ENCODE measurements at regions not wholly inside any gene's neighbourhood (a gene's known extent, or its start where the extent isn't known, plus 50 kb on each side); places are given as distances from the start of the nearest gene placed in this dataset.

GRCh38 chrX:40260146-40260747 lies 162.5 kb upstream of the BCOR start:
- no peaks in the 10 kb centered on the region for H3K9me3 ChIP-seq (ENCODE audit: low read length)
- no peaks in the 10 kb centered on the region for H3K79me2 ChIP-seq (replicated peaks; ENCODE audit: insufficient read depth, low read length)
- no peaks in the 10 kb centered on the region for H3K27me3 ChIP-seq (ENCODE audit: insufficient read depth, low read depth, low read length)
- H3K9me2 ChIP-seq (ENCODE audit: insufficient read depth, low read length), result no peaks in the 10 kb centered on the region
- no peak overlapping the region for H3K27ac ChIP-seq (ENCODE audit: low read length)
- no peak overlapping the region for H3K4me3 ChIP-seq (ENCODE audit: low read length)
- H2AFZ ChIP-seq (ENCODE audit: low read depth, low read length), result no peak overlapping the region
- no peak overlapping the region for H3K9ac ChIP-seq (ENCODE audit: low read length)
- no peaks in the 10 kb centered on the region for H3F3A ChIP-seq (ENCODE audit: insufficient read depth, low read length, poor library complexity, severe bottlenecking)
- H3K36me3 ChIP-seq (ENCODE audit: insufficient read depth, low read length), result no peaks in the 10 kb centered on the region
- H3K4me2 ChIP-seq (ENCODE audit: low read length), result no peak overlapping the region
- H4K20me1 ChIP-seq (ENCODE audit: insufficient read depth), result no peaks in the 10 kb centered on the region
- TF ChIP-seq EZH2 (IDR thresholded peaks at IDR 0.05; ENCODE audit: borderline replicate concordance, insufficient read depth, low read length, poor library complexity, severe bottlenecking), result no peak

DNA sequence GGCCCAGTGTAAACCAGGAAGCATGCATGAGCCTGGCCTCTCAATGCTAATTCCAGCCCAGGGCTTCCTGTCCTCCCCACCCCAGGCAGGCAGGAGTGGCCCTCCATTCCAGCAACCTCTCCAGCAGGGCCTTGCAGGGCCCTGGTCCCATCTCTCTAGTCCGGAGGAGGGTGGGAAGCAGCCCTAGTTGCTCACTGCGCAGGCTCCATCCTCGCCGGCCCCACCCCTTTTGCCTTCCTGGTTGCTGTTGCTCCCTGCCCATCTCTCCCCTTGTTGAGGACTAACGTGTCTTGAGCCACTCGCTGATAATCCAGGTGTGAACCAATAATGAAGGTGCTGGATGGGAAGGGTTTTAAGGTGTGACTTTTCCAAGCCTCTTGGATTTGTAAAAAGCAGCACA lies 161.2 kb upstream of the BCOR start:
- H4K20me1 ChIP-seq (ENCODE audit: insufficient read depth), result no peaks in the 10 kb centered on the region
- H3K27me3 ChIP-seq (ENCODE audit: insufficient read depth, low read depth, low read length), result no peaks in the 10 kb centered on the region
- H3K4me2 ChIP-seq (ENCODE audit: low read length), result no peak overlapping the region
- no peaks in the 10 kb centered on the region for H3K9me2 ChIP-seq (ENCODE audit: insufficient read depth, low read length)
- no peak overlapping the region for H3K27ac ChIP-seq (ENCODE audit: low read length)
- no peaks in the 10 kb centered on the region for H3K36me3 ChIP-seq (ENCODE audit: insufficient read depth, low read length)
- H3K79me2 ChIP-seq (replicated peaks; ENCODE audit: insufficient read depth, low read length), result no peaks in the 10 kb centered on the region
- no peaks in the 10 kb centered on the region for H3F3A ChIP-seq (ENCODE audit: insufficient read depth, low read length, poor library complexity, severe bottlenecking)
- no peak overlapping the region for H2AFZ ChIP-seq (ENCODE audit: low read depth, low read length)
- no peak for TF ChIP-seq SMC3 (conservative IDR thresholded peaks at IDR 0.05; ENCODE audit: poor library complexity)
- no peak for TF ChIP-seq MXI1 (conservative IDR thresholded peaks at IDR 0.05; ENCODE audit: poor library complexity, severe bottlenecking)
- TF ChIP-seq, protein P1, sequence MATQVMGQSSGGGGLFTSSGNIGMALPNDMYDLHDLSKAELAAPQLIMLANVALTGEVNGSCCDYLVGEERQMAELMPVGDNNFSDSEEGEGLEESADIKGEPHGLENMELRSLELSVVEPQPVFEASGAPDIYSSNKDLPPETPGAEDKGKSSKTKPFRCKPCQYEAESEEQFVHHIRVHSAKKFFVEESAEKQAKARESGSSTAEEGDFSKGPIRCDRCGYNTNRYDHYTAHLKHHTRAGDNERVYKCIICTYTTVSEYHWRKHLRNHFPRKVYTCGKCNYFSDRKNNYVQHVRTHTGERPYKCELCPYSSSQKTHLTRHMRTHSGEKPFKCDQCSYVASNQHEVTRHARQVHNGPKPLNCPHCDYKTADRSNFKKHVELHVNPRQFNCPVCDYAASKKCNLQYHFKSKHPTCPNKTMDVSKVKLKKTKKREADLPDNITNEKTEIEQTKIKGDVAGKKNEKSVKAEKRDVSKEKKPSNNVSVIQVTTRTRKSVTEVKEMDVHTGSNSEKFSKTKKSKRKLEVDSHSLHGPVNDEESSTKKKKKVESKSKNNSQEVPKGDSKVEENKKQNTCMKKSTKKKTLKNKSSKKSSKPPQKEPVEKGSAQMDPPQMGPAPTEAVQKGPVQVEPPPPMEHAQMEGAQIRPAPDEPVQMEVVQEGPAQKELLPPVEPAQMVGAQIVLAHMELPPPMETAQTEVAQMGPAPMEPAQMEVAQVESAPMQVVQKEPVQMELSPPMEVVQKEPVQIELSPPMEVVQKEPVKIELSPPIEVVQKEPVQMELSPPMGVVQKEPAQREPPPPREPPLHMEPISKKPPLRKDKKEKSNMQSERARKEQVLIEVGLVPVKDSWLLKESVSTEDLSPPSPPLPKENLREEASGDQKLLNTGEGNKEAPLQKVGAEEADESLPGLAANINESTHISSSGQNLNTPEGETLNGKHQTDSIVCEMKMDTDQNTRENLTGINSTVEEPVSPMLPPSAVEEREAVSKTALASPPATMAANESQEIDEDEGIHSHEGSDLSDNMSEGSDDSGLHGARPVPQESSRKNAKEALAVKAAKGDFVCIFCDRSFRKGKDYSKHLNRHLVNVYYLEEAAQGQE (IDR thresholded peaks at IDR 0.05; ENCODE audit: borderline replicate concordance), result no peak
- no peak for TF ChIP-seq RAD21 (conservative IDR thresholded peaks at IDR 0.05)
- TF ChIP-seq TAF1 (IDR thresholded peaks at IDR 0.05; ENCODE audit: low read depth), result no peak
- no peak for TF ChIP-seq CTCF (IDR thresholded peaks at IDR 0.05; ENCODE audit: poor library complexity, severe bottlenecking)
- TF ChIP-seq EZH2 (IDR thresholded peaks at IDR 0.05; ENCODE audit: borderline replicate concordance, insufficient read depth, low read length, poor library complexity, severe bottlenecking), result no peak
- H3K4me3 ChIP-seq (ENCODE audit: low read length), result no peak overlapping the region
- H3K9me3 ChIP-seq (ENCODE audit: low read length), result no peaks in the 10 kb centered on the region
- no peak overlapping the region for H3K9ac ChIP-seq (ENCODE audit: low read length)

GRCh38 chrX:40253771-40254170 lies 156.0 kb upstream of the BCOR start:
- Histone ChIP-seq H3K36me3 (ENCODE audit: insufficient read depth, low read length) (no peaks in the 10 kb centered on the region), H3F3A (ENCODE audit: insufficient read depth, low read length, poor library complexity, severe bottlenecking) (no peaks in the 10 kb centered on the region), H3K9ac (ENCODE audit: low read length) (no peak overlapping the region), H4K20me1 (ENCODE audit: insufficient read depth) (no peaks in the 10 kb centered on the region), H3K4me2 (ENCODE audit: low read length) (no peak overlapping the region), H3K79me2 (replicated peaks; ENCODE audit: insufficient read depth, low read length) (no peaks in the 10 kb centered on the region), H3K27ac (ENCODE audit: low read length) (no peak overlapping the region), H3K27me3 (ENCODE audit: insufficient read depth, low read depth, low read length) (no peaks in the 10 kb centered on the region), H2AFZ (ENCODE audit: low read depth, low read length) (no peak overlapping the region), H3K4me3 (ENCODE audit: low read length) (no peak overlapping the region), H3K9me2 (ENCODE audit: insufficient read depth, low read length) (no peaks in the 10 kb centered on the region), H3K9me3 (ENCODE audit: low read length) (no peaks in the 10 kb centered on the region)
- TF ChIP-seq, protein P1 (IDR thresholded peaks at IDR 0.05; ENCODE audit: borderline replicate concordance), result no peak
- TF ChIP-seq EZH2 (IDR thresholded peaks at IDR 0.05; ENCODE audit: borderline replicate concordance, insufficient read depth, low read length, poor library complexity, severe bottlenecking) (no peak), EP300 (conservative IDR thresholded peaks at IDR 0.05; ENCODE audit: poor library complexity, severe bottlenecking) (no peak), CTCF (IDR thresholded peaks at IDR 0.05; ENCODE audit: poor library complexity, severe bottlenecking) (no peak), RAD21 (conservative IDR thresholded peaks at IDR 0.05) (no peak), MXI1 (conservative IDR thresholded peaks at IDR 0.05; ENCODE audit: poor library complexity, severe bottlenecking) (no peak), SMC3 (conservative IDR thresholded peaks at IDR 0.05; ENCODE audit: poor library complexity) (no peak), TAF1 (IDR thresholded peaks at IDR 0.05; ENCODE audit: low read depth) (no peak), POLR2AphosphoS5 (IDR thresholded peaks at IDR 0.05) (no peak)

Data from neural cell (in vitro differentiated cells).